ENCODE measurements at regions not wholly inside any gene's neighbourhood (a gene's known extent, or its start where the extent isn't known, plus 50 kb on each side); places are given as distances from the start of the nearest gene placed in this dataset.
"Not testable (repeated sequence)": the region's sequence is repeated elsewhere in the genome, so short reads cannot be mapped to it uniquely, and the experiment has no call there.

- no peak for DNase-seq (ENCODE audit: low spot score)
- no peak for TF ChIP-seq CTCF (IDR thresholded peaks at IDR 0.05; ENCODE audit: borderline replicate concordance, control extremely low read depth, extremely low read depth, insufficient read depth, missing control alignments)
- in situ Hi-C loops (cut with MboI; ENCODE audit: low sequenced_read_pairs, unreplicated experiment), result no loop called here
Observed at GRCh38 chr6:48520951-48521350, 410.0 kb upstream of the PTCHD4 start.

- TF ChIP-seq CTCF (IDR thresholded peaks at IDR 0.05; ENCODE audit: borderline replicate concordance, control extremely low read depth, extremely low read depth, insufficient read depth, missing control alignments), result no peak
- in situ Hi-C loops (cut with MboI; ENCODE audit: low sequenced_read_pairs, unreplicated experiment), result no loop called here
- DNase-seq (ENCODE audit: low spot score), result no peak
Observed at GRCh38 chr6:48512390-48512789, 401.4 kb upstream of the PTCHD4 start.

GRCh38 chr6:48511378-48511777 is 400.4 kb upstream of the PTCHD4 start:
- DNase-seq (ENCODE audit: low spot score), result no peak
- in situ Hi-C loops (cut with MboI; ENCODE audit: low sequenced_read_pairs, unreplicated experiment), result no loop called here
- TF ChIP-seq CTCF (IDR thresholded peaks at IDR 0.05; ENCODE audit: borderline replicate concordance, control extremely low read depth, extremely low read depth, insufficient read depth, missing control alignments), result no peak

GRCh38 chr6:48505621-48506020 is 394.6 kb upstream of the PTCHD4 start:
- in situ Hi-C loops (cut with MboI; ENCODE audit: low sequenced_read_pairs, unreplicated experiment), result no loop called here
- no peak for DNase-seq (ENCODE audit: low spot score)
- no peak for TF ChIP-seq CTCF (IDR thresholded peaks at IDR 0.05; ENCODE audit: borderline replicate concordance, control extremely low read depth, extremely low read depth, insufficient read depth, missing control alignments)

- in situ Hi-C loops (cut with MboI; ENCODE audit: low sequenced_read_pairs, unreplicated experiment); DNase-seq (ENCODE audit: low spot score): not testable (repeated sequence)
Observed at GRCh38 chr6:48493432-48493831, 382.4 kb upstream of the PTCHD4 start.

GRCh38 chr6:48490658-48491057 is 379.7 kb upstream of the PTCHD4 start:
- no peak for DNase-seq (ENCODE audit: low spot score)

GRCh38 chr6:48486876-48487275 is 375.9 kb upstream of the PTCHD4 start:
- DNase-seq (ENCODE audit: low spot score), result no peak
- in situ Hi-C loops (cut with MboI; ENCODE audit: low sequenced_read_pairs, unreplicated experiment), result no loop called here
- TF ChIP-seq CTCF (IDR thresholded peaks at IDR 0.05; ENCODE audit: borderline replicate concordance, control extremely low read depth, extremely low read depth, insufficient read depth, missing control alignments), result no peak

More at GRCh38 chr6:48490658-48491057, 379.7 kb upstream of the PTCHD4 start:
- no peak for TF ChIP-seq CTCF (IDR thresholded peaks at IDR 0.05; ENCODE audit: borderline replicate concordance, control extremely low read depth, extremely low read depth, insufficient read depth, missing control alignments)
- in situ Hi-C loops (cut with MboI; ENCODE audit: low sequenced_read_pairs, unreplicated experiment), result no loop called here

Data from GM13976 (cell line).